GM23338 (cell line): ENCODE measurements at regions not wholly inside any gene's neighbourhood (a gene's known extent, or its start where the extent isn't known, plus 50 kb on each side); places are given as distances from the start of the nearest gene placed in this dataset.

ENCODE experiments used
- ATAC-seq: fragments of 200-7000 bp; cut with Tn5 transposase; 3 replicates; pipeline ENCODE4 v1.9.1; 2020
- DNase-seq: peaks from one replicate; pipeline ENCODE4 v3.0.0-alpha.2; 2015; ENCODE audit warnings: low spot score
- H2AFZ ChIP-seq: fragments of 200-600 bp; sonication (generic); 2 replicates; pipeline ENCODE4 v1.8.0; 2016; ENCODE audit warnings: antibody characterized with exemption, mild to moderate bottlenecking, moderate library complexity
- H3F3A ChIP-seq: fragments of 200-600 bp; sonication (generic); replicated peaks from 2 replicates; pipeline ENCODE4 v1.8.0; 2017; ENCODE audit warnings: antibody characterized with exemption, mixed run types, low read depth
- H3K27ac ChIP-seq: fragments of 200-600 bp; sonication (generic); 2 replicates; pipeline ENCODE4 v1.6.1; 2016; ENCODE audit warnings: low read depth
- H3K27me3 ChIP-seq: fragments of 200-600 bp; sonication (generic); 2 replicates; pipeline ENCODE4 v1.8.0; 2016; ENCODE audit warnings: mild to moderate bottlenecking, mixed run types, moderate library complexity; ENCODE audit not compliant: insufficient read depth
- H3K36me3 ChIP-seq: fragments of 200-600 bp; sonication (generic); 2 replicates; pipeline ENCODE4 v1.8.0; 2016; ENCODE audit warnings: mild to moderate bottlenecking; ENCODE audit not compliant: insufficient read depth
- H3K4me1 ChIP-seq: fragments of 200-600 bp; sonication (generic); 2 replicates; pipeline ENCODE4 v1.8.0; 2016; ENCODE audit warnings: mild to moderate bottlenecking, moderate library complexity; ENCODE audit not compliant: insufficient read depth
- H3K4me2 ChIP-seq: fragments of 200-600 bp; sonication (generic); 2 replicates; pipeline ENCODE4 v1.7.1; 2017; ENCODE audit warnings: mixed run types
- H3K4me3 ChIP-seq: fragments of 200-600 bp; sonication (generic); 2 replicates; pipeline ENCODE4 v1.6.1; 2016; ENCODE audit warnings: mixed run types
- H3K79me2 ChIP-seq: fragments of 200-600 bp; sonication (generic); replicated peaks from 2 replicates; pipeline ENCODE4 v1.8.0; 2017; ENCODE audit warnings: mild to moderate bottlenecking; ENCODE audit not compliant: insufficient read depth
- H3K9me2 ChIP-seq: fragments of 200-600 bp; sonication (generic); 2 replicates; pipeline ENCODE4 v1.8.0; 2017; ENCODE audit not compliant: insufficient read depth
- H4K20me1 ChIP-seq: fragments of 200-600 bp; sonication (generic); replicated peaks from 2 replicates; pipeline ENCODE4 v1.8.0; 2017; ENCODE audit warnings: mild to moderate bottlenecking; ENCODE audit not compliant: insufficient read depth
- H3K27ac Mint-ChIP-seq: 2 replicates; pipeline ENCODE4 v1.8.0; 2020; ENCODE audit warnings: inconsistent platforms, mild to moderate bottlenecking, moderate library complexity, mixed read lengths
- H3K27me3 Mint-ChIP-seq: 3 replicates; pipeline ENCODE4 v1.8.0; 2022; ENCODE audit warnings: low read depth, mild to moderate bottlenecking, moderate library complexity, mixed read lengths, inconsistent platforms; ENCODE audit not compliant: insufficient read depth, poor library complexity
- H3K36me3 Mint-ChIP-seq: 3 replicates; pipeline ENCODE4 v1.8.0; 2021; ENCODE audit warnings: low read depth, mild to moderate bottlenecking, inconsistent platforms, moderate library complexity, mixed read lengths
- H3K4me1 Mint-ChIP-seq: 3 replicates; pipeline ENCODE4 v1.8.0; 2020; ENCODE audit warnings: mild to moderate bottlenecking, inconsistent platforms, mixed read lengths
- H3K4me3 Mint-ChIP-seq: 3 replicates; pipeline ENCODE4 v1.8.0; 2021; ENCODE audit warnings: moderate library complexity, mild to moderate bottlenecking, inconsistent platforms, mixed read lengths
- H3K9me3 Mint-ChIP-seq: 3 replicates; pipeline ENCODE4 v1.8.0; 2020; ENCODE audit warnings: moderate library complexity, mild to moderate bottlenecking, inconsistent platforms, mixed read lengths
- CREB1 ChIP-seq: fragments of 250-450 bp; sonication (Bioruptor Pico); IDR thresholded peaks from 2 replicates; pipeline ENCODE4 v1.5.0; 2020; ENCODE audit warnings: low read depth, mild to moderate bottlenecking, moderate library complexity
- CTCF ChIP-seq, 2 experiments: fragments of 200-600 bp in 1 of 2; sonication (generic) in 1 of 2; conservative IDR thresholded peaks; 2 replicates each; pipeline versions ENCODE4 v1.5.1 to v1.6.1; 2016 to 2017; ENCODE audit warnings: antibody characterized with exemption in 2 of 2, low read depth in 2 of 2, mild to moderate bottlenecking in 2 of 2, moderate library complexity in 1 of 2
- EZH2 ChIP-seq: fragments of 200-600 bp; sonication (generic); IDR thresholded peaks from one replicate; pipeline ENCODE4 v1.8.0; 2017; ENCODE audit warnings: antibody characterized with exemption, mild to moderate bottlenecking, low read depth; ENCODE audit not compliant: unreplicated experiment
- EZH2phosphoT487 ChIP-seq: fragments of 200-600 bp; sonication (generic); IDR thresholded peaks from one replicate; pipeline ENCODE4 v1.8.1; 2018; ENCODE audit warnings: antibody characterized with exemption; ENCODE audit not compliant: unreplicated experiment
- JUNB ChIP-seq: IDR thresholded peaks from one replicate; pipeline ENCODE4 v1.6.1; 2016; ENCODE audit warnings: antibody characterized with exemption; ENCODE audit not compliant: unreplicated experiment
- NANOG ChIP-seq: IDR thresholded peaks from 2 replicates; pipeline ENCODE4 v1.6.1; 2016; ENCODE audit warnings: antibody characterized with exemption, borderline replicate concordance
- REST ChIP-seq: IDR thresholded peaks from one replicate; pipeline ENCODE4 v1.6.1; 2018; ENCODE audit warnings: antibody characterized with exemption; ENCODE audit not compliant: unreplicated experiment
- STAT1 ChIP-seq: IDR thresholded peaks from one replicate; pipeline ENCODE4 v1.6.1; 2016; ENCODE audit warnings: antibody characterized with exemption; ENCODE audit not compliant: unreplicated experiment
- ZNF114 ChIP-seq: fragments of 250-450 bp; sonication (Bioruptor Pico); IDR thresholded peaks from 2 replicates; pipeline ENCODE4 v1.5.0; 2020; ENCODE audit warnings: mild to moderate bottlenecking, moderate library complexity
- ZNF331 ChIP-seq: fragments of 250-450 bp; sonication (Bioruptor Pico); IDR thresholded peaks from 2 replicates; pipeline ENCODE4 v1.5.0; 2020; ENCODE audit warnings: low read depth, mild to moderate bottlenecking, moderate library complexity
- ZNF462 ChIP-seq: fragments of 250-450 bp; sonication (Bioruptor Pico); IDR thresholded peaks from 2 replicates; pipeline ENCODE4 v1.5.0; 2020; ENCODE audit warnings: mild to moderate bottlenecking, moderate library complexity

- no peaks in the 10 kb centered on the region for H3K9me3 Mint-ChIP-seq
- H3K27ac Mint-ChIP-seq, result no peak overlapping the region
- TF ChIP-seq JUNB, result no peak
- no peak for TF ChIP-seq EZH2phosphoT487
- TF ChIP-seq CTCF (conservative IDR thresholded peaks at IDR 0.05; ENCODE audit: low read depth in 2 of 2), result no peak
- TF ChIP-seq ZNF462, result no peak
- TF ChIP-seq STAT1, result no peak
- TF ChIP-seq REST, result no peak
- TF ChIP-seq CREB1 (CRISPR knock-in tag), result no peak
- no peak for TF ChIP-seq ZNF114
- no peak for TF ChIP-seq EZH2
- no peak for TF ChIP-seq NANOG
- no peak for TF ChIP-seq ZNF331 (CRISPR knock-in tag)
- peaks cover 9% of the 10 kb centered on the region; the same call in 2 of the 3 replicates for H3K4me1 Mint-ChIP-seq
- Histone ChIP-seq H3K27ac (no peak overlapping the region), H3K4me2 (no peak overlapping the region), H3K27me3 (no peaks in the 10 kb centered on the region), H3K9me2 (no peaks in the 10 kb centered on the region), H3F3A (no peaks in the 10 kb centered on the region), H3K4me3 (no peak overlapping the region), H3K36me3 (no peaks in the 10 kb centered on the region), H2AFZ (0 out of 2 replicates have a peak overlapping the region, but pooled peaks have one; percentile 56), H4K20me1 (no peaks in the 10 kb centered on the region), H3K4me1 (0 out of 2 replicates have a peak, but pooled peaks cover 3% of the 10 kb centered on the region), H3K79me2 (no peaks in the 10 kb centered on the region)
- H3K4me3 Mint-ChIP-seq, result no peak overlapping the region
- DNase-seq (no peak), ATAC-seq (no peak)
- H3K27me3 Mint-ChIP-seq, result peaks cover 3% of the 10 kb centered on the region
- no peaks in the 10 kb centered on the region for H3K36me3 Mint-ChIP-seq
Observed at GRCh38 chr14:22428700-22429291, 160.2 kb downstream of the DAD1 start.
